ENCODE measurements at regions not wholly inside any gene's neighbourhood (a gene's known extent, or its start where the extent isn't known, plus 50 kb on each side); places are given as distances from the start of the nearest gene placed in this dataset. TPM values are rescaled to one million over a fixed set of nuclear protein-coding genes. Genes with fewer than 3 reads are reported as not detected.

Small RNA genes in the stretch of these regions (small RNA-seq; reads per million reads assigned to genes)
- not detected for gene ATP5MDP1
- not detected for gene DDX3P2
- gene MIR374B: 145 reads per million, percentile 97 among the genes with 10 or more reads in this experiment
- 30.6 reads per million, percentile 95 among the genes with 10 or more reads in this experiment for gene MIR421
- gene RF02124: not detected
- not detected for gene RF02125

Measured in hematopoietic multipotent progenitor cell (in vitro differentiated cells).